HL-60 (cell line): ENCODE measurements at regions not wholly inside any gene's neighbourhood (a gene's known extent, or its start where the extent isn't known, plus 50 kb on each side); places are given as distances from the start of the nearest gene placed in this dataset.

Source experiments
- GABPA ChIP-seq: IDR thresholded peaks from 2 replicates; pipeline ENCODE4 v1.6.1; 2012; ENCODE audit warnings: low read depth
- POLR2AphosphoS5 ChIP-seq: IDR thresholded peaks from 2 replicates; pipeline ENCODE4 v1.6.1; 2012; ENCODE audit warnings: low read depth
- TF ChIP-seq, protein P1 (sequence below): IDR thresholded peaks from one replicate; pipeline ENCODE4 v1.5.1; 2011; ENCODE audit warnings: low read length, control low read depth, inconsistent platforms; ENCODE audit not compliant: insufficient read depth
- TF ChIP-seq, protein P2 (sequence below): IDR thresholded peaks from 2 replicates; pipeline ENCODE4 v1.6.1; 2012; ENCODE audit warnings: low read depth; ENCODE audit not compliant: insufficient replicate concordance

DNA sequence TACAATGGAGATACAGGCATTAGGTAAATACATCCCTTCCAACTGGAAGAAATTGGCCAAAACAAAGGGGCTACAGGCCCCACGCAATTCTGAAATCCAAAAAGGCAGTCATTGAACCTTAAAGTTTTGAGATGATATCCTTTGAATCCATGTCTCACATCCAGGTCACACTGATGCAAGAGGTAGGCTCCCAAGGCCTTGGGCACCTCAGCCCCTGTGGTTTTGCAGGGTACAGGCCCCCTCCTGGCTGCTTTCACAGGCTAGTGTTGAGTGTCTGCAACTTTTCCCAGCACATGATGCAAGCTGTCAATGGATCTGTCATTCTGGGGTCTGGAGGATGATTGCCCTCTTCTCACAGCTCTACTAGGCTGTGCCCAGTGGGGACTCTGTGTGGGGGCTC lies 766.7 kb downstream of the ZBBX start:
- TF ChIP-seq POLR2AphosphoS5 (no peak), GABPA (no peak)
- TF ChIP-seq, protein P1, sequence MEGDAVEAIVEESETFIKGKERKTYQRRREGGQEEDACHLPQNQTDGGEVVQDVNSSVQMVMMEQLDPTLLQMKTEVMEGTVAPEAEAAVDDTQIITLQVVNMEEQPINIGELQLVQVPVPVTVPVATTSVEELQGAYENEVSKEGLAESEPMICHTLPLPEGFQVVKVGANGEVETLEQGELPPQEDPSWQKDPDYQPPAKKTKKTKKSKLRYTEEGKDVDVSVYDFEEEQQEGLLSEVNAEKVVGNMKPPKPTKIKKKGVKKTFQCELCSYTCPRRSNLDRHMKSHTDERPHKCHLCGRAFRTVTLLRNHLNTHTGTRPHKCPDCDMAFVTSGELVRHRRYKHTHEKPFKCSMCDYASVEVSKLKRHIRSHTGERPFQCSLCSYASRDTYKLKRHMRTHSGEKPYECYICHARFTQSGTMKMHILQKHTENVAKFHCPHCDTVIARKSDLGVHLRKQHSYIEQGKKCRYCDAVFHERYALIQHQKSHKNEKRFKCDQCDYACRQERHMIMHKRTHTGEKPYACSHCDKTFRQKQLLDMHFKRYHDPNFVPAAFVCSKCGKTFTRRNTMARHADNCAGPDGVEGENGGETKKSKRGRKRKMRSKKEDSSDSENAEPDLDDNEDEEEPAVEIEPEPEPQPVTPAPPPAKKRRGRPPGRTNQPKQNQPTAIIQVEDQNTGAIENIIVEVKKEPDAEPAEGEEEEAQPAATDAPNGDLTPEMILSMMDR = no peak
- TF ChIP-seq, protein P2, sequence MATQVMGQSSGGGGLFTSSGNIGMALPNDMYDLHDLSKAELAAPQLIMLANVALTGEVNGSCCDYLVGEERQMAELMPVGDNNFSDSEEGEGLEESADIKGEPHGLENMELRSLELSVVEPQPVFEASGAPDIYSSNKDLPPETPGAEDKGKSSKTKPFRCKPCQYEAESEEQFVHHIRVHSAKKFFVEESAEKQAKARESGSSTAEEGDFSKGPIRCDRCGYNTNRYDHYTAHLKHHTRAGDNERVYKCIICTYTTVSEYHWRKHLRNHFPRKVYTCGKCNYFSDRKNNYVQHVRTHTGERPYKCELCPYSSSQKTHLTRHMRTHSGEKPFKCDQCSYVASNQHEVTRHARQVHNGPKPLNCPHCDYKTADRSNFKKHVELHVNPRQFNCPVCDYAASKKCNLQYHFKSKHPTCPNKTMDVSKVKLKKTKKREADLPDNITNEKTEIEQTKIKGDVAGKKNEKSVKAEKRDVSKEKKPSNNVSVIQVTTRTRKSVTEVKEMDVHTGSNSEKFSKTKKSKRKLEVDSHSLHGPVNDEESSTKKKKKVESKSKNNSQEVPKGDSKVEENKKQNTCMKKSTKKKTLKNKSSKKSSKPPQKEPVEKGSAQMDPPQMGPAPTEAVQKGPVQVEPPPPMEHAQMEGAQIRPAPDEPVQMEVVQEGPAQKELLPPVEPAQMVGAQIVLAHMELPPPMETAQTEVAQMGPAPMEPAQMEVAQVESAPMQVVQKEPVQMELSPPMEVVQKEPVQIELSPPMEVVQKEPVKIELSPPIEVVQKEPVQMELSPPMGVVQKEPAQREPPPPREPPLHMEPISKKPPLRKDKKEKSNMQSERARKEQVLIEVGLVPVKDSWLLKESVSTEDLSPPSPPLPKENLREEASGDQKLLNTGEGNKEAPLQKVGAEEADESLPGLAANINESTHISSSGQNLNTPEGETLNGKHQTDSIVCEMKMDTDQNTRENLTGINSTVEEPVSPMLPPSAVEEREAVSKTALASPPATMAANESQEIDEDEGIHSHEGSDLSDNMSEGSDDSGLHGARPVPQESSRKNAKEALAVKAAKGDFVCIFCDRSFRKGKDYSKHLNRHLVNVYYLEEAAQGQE = no peak
